ENCODE measurements at regions not wholly inside any gene's neighbourhood (a gene's known extent, or its start where the extent isn't known, plus 50 kb on each side); places are given as distances from the start of the nearest gene placed in this dataset.

DNA sequence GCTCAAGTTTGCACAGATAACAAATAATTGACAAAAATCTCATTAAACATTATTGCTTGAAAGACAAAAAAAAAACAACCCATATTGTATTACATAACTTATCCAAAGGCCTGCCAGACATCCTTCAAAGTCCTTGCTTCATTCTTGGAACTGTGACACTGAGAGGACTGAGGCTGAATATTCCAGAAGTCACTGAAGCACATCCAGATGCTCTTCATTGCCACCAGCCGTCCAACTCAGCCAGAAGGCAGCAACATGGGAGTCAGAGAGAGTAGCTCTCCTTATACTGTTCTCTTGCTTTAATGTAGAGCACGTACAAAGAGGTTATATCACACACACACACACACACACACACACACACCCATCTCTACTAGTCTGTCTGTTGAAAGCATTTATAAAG is 755.0 kb downstream of the LTN1 start:
- TF ChIP-seq ZNF384 (IDR thresholded peaks at IDR 0.05) (no peak), FOXM1 (IDR thresholded peaks at IDR 0.05; ENCODE audit: borderline replicate concordance) (no peak), TARDBP (IDR thresholded peaks at IDR 0.05) (no peak), NFRKB (IDR thresholded peaks at IDR 0.05) (no peak), ARNT (IDR thresholded peaks at IDR 0.05) (no peak), SUZ12 (IDR thresholded peaks at IDR 0.05) (no peak), L3MBTL2 (conservative IDR thresholded peaks at IDR 0.05) (no peak), LEF1 (IDR thresholded peaks at IDR 0.05; ENCODE audit: borderline replicate concordance) (no peak), ELF4 (IDR thresholded peaks at IDR 0.05) (no peak), SP1 (IDR thresholded peaks at IDR 0.05) (no peak), FOXK2 (IDR thresholded peaks at IDR 0.05) (no peak), HDGF (IDR thresholded peaks at IDR 0.05; ENCODE audit: borderline replicate concordance) (no peak), PKNOX1 (IDR thresholded peaks at IDR 0.05) (no peak), CTBP1 (IDR thresholded peaks at IDR 0.05; ENCODE audit: borderline replicate concordance) (no peak), BHLHE40 (IDR thresholded peaks at IDR 0.05; ENCODE audit: borderline replicate concordance) (no peak), FOXA1 (IDR thresholded peaks at IDR 0.05) (no peak)
- ChIA-PET POLR2A (no interaction called here), CTCF (no interaction called here)
- no peak for DNase-seq (ENCODE audit: extremely low spot score)

DNA sequence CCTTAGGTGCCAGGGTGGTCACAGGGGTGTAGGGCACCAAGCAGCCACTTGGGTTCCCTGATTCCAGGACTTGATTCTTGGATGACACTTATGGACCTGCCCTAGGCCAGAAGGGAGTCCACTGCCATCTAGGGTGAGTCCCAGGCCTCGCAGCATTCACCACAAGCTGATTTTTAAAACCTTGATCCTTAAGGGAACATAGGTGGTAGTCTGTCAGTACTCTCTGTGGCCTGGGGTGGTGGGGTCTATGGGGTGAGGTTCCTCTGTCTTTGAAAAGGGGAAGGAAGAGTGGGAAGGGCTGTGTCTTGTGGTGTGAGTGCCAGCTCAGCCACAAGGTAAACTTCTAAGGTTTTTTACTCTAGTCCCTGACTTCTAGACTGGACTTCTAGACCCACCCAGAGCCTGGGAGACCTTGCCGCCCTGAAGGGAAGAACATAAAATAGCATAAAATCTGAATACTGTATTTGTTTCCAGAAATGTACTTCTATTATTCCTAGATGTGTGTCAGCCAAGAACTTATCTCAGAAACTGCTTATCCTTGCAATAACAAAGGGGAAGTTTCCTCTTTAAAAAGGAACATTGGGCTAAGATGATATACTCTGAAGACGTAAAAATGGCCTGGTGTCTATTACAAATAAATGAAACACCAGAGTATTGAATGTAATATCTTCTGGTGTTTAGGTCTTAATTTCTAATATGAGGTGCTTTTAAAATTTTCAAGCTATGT is 757.3 kb downstream of the LTN1 start:
- TF ChIP-seq HDGF (IDR thresholded peaks at IDR 0.05; ENCODE audit: borderline replicate concordance) (no peak), NFRKB (IDR thresholded peaks at IDR 0.05) (no peak), FOXM1 (IDR thresholded peaks at IDR 0.05; ENCODE audit: borderline replicate concordance) (no peak), L3MBTL2 (conservative IDR thresholded peaks at IDR 0.05) (no peak), TARDBP (IDR thresholded peaks at IDR 0.05) (no peak), ARNT (IDR thresholded peaks at IDR 0.05) (no peak), LEF1 (IDR thresholded peaks at IDR 0.05; ENCODE audit: borderline replicate concordance) (no peak), ELF4 (IDR thresholded peaks at IDR 0.05) (no peak), SUZ12 (IDR thresholded peaks at IDR 0.05) (no peak), FOXA1 (IDR thresholded peaks at IDR 0.05) (no peak), CTBP1 (IDR thresholded peaks at IDR 0.05; ENCODE audit: borderline replicate concordance) (no peak), FOXK2 (IDR thresholded peaks at IDR 0.05) (no peak), BHLHE40 (IDR thresholded peaks at IDR 0.05; ENCODE audit: borderline replicate concordance) (no peak), SP1 (IDR thresholded peaks at IDR 0.05) (no peak), ZNF384 (IDR thresholded peaks at IDR 0.05) (no peak), PKNOX1 (IDR thresholded peaks at IDR 0.05) (no peak)
- no peak for DNase-seq (ENCODE audit: extremely low spot score)
- CTCF ChIA-PET, result no interaction called here
- POLR2A ChIA-PET, result no interaction called here

DNA sequence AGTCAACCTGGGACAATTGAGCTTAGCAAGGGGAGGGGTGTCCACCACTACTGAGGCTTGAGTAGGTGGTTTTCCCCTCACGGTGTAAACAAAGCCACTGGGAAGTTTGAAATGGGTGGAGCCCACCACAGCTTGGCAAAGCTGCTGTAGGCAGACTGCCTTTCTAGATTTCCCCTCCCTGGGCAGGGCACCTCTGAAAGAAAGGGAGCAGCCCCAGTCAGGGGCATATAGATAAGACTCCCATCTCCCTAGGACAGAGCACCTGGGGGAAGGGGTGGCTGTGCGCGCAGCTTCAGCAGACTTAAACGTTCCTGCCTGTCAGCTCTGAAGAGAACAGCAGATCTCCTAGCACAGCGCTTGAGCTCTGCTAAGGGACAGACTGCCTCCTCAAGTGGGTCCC is 758.4 kb downstream of the LTN1 start:
- ChIA-PET CTCF (no interaction called here), POLR2A (no interaction called here)
- TF ChIP-seq CTBP1 (IDR thresholded peaks at IDR 0.05; ENCODE audit: borderline replicate concordance), result no peak
- no peak for TF ChIP-seq FOXK2 (IDR thresholded peaks at IDR 0.05)
- no peak for TF ChIP-seq HDGF (IDR thresholded peaks at IDR 0.05; ENCODE audit: borderline replicate concordance)
- TF ChIP-seq SP1 (IDR thresholded peaks at IDR 0.05), result no peak
- no peak for TF ChIP-seq FOXA1 (IDR thresholded peaks at IDR 0.05)
- TF ChIP-seq BHLHE40 (IDR thresholded peaks at IDR 0.05; ENCODE audit: borderline replicate concordance), result no peak
- TF ChIP-seq ELF4 (IDR thresholded peaks at IDR 0.05), result no peak
- TF ChIP-seq SUZ12 (IDR thresholded peaks at IDR 0.05), result no peak
- no peak for TF ChIP-seq ARNT (IDR thresholded peaks at IDR 0.05)
- no peak for TF ChIP-seq FOXM1 (IDR thresholded peaks at IDR 0.05; ENCODE audit: borderline replicate concordance)
- TF ChIP-seq ZNF384 (IDR thresholded peaks at IDR 0.05), result no peak
- no peak for TF ChIP-seq LEF1 (IDR thresholded peaks at IDR 0.05; ENCODE audit: borderline replicate concordance)
- DNase-seq (ENCODE audit: extremely low spot score), result no peak

DNA sequence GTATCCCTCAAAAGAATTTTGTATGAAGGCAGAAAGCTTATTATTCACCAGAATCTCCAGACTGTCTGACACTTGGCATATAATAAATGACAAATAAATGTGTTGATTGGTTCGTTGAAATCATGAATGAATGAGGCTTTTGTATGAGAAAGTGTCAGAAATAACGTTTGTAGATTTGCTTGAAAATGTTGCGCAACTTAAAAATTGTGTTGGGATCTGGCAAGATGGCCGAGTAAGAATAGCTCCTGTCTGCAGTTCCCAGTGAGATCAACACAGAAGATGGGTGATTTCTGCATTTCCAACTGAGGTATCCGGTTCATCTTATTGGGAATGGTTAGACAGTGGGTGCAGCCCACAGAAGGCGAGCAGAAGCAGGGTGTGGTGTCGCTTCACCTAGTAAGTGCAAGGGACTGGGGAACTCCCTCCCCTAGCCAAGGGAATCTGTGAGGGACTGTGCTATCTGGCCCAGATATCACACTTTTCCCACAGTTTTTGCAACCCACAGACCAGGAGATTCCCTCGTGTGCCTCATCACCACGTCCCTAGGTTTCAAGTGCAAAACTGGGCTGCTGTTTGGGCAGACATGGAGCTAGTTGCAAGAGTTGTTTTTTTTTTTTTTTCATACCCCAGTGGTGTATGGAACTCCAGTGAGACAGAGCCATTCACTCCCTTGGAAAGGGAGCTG is 759.0 kb downstream of the LTN1 start:
- TF ChIP-seq FOXA1 (IDR thresholded peaks at IDR 0.05), result no peak
- TF ChIP-seq ARNT (IDR thresholded peaks at IDR 0.05), result no peak
- no peak for TF ChIP-seq L3MBTL2 (conservative IDR thresholded peaks at IDR 0.05)
- no peak for TF ChIP-seq CTBP1 (IDR thresholded peaks at IDR 0.05; ENCODE audit: borderline replicate concordance)
- no peak for TF ChIP-seq HDGF (IDR thresholded peaks at IDR 0.05; ENCODE audit: borderline replicate concordance)
- TF ChIP-seq PKNOX1 (IDR thresholded peaks at IDR 0.05), result no peak
- TF ChIP-seq LEF1 (IDR thresholded peaks at IDR 0.05; ENCODE audit: borderline replicate concordance), result no peak
- TF ChIP-seq BHLHE40 (IDR thresholded peaks at IDR 0.05; ENCODE audit: borderline replicate concordance), result no peak
- no peak for TF ChIP-seq TARDBP (IDR thresholded peaks at IDR 0.05)
- no peak for TF ChIP-seq FOXM1 (IDR thresholded peaks at IDR 0.05; ENCODE audit: borderline replicate concordance)
- no peak for TF ChIP-seq FOXK2 (IDR thresholded peaks at IDR 0.05)
- TF ChIP-seq SUZ12 (IDR thresholded peaks at IDR 0.05), result no peak
- TF ChIP-seq ZNF384 (IDR thresholded peaks at IDR 0.05), result no peak
- no peak for TF ChIP-seq NFRKB (IDR thresholded peaks at IDR 0.05)
- no peak for TF ChIP-seq ELF4 (IDR thresholded peaks at IDR 0.05)
- TF ChIP-seq SP1 (IDR thresholded peaks at IDR 0.05), result no peak
- CTCF ChIA-PET, result no interaction called here
- no peak for DNase-seq (ENCODE audit: extremely low spot score)
- POLR2A ChIA-PET, result no interaction called here

GRCh38 chr21:28230559-28230958 is 762.1 kb downstream of the LTN1 start:
- TF ChIP-seq FOXK2 (IDR thresholded peaks at IDR 0.05) (no peak), HDGF (IDR thresholded peaks at IDR 0.05; ENCODE audit: borderline replicate concordance) (no peak), NFRKB (IDR thresholded peaks at IDR 0.05) (no peak), BHLHE40 (IDR thresholded peaks at IDR 0.05; ENCODE audit: borderline replicate concordance) (no peak), TARDBP (IDR thresholded peaks at IDR 0.05) (no peak), ZNF384 (IDR thresholded peaks at IDR 0.05) (no peak), LEF1 (IDR thresholded peaks at IDR 0.05; ENCODE audit: borderline replicate concordance) (no peak), SUZ12 (IDR thresholded peaks at IDR 0.05) (no peak), ELF4 (IDR thresholded peaks at IDR 0.05) (no peak), CTBP1 (IDR thresholded peaks at IDR 0.05; ENCODE audit: borderline replicate concordance) (no peak), SP1 (IDR thresholded peaks at IDR 0.05) (no peak), PKNOX1 (IDR thresholded peaks at IDR 0.05) (no peak), ARNT (IDR thresholded peaks at IDR 0.05) (no peak), FOXM1 (IDR thresholded peaks at IDR 0.05; ENCODE audit: borderline replicate concordance) (no peak), FOXA1 (IDR thresholded peaks at IDR 0.05) (no peak), L3MBTL2 (conservative IDR thresholded peaks at IDR 0.05) (no peak)
- DNase-seq (ENCODE audit: extremely low spot score), result no peak
- POLR2A ChIA-PET, result no interaction called here
- CTCF ChIA-PET, result no interaction called here

Measured in HEK293T (cell line).